ENCODE measurements at regions not wholly inside any gene's neighbourhood (a gene's known extent, or its start where the extent isn't known, plus 50 kb on each side); places are given as distances from the start of the nearest gene placed in this dataset.

GRCh38 chr11:69215216-69215615, 59.5 kb downstream of the SMIM38 start:
- TF ChIP-seq TOX (CRISPR knock-in tag; IDR thresholded peaks at IDR 0.05; ENCODE audit: borderline replicate concordance) (no peak), CSDC2 (CRISPR knock-in tag; IDR thresholded peaks at IDR 0.05) (no peak), GLIS3 (CRISPR knock-in tag; IDR thresholded peaks at IDR 0.05) (no peak), ESRRG (CRISPR knock-in tag; IDR thresholded peaks at IDR 0.05) (no peak), ZNF70 (CRISPR knock-in tag; IDR thresholded peaks at IDR 0.05) (no peak), ZNF565 (CRISPR knock-in tag; conservative IDR thresholded peaks at IDR 0.05; ENCODE audit: low read depth) (no peak), SNAI2 (CRISPR knock-in tag; IDR thresholded peaks at IDR 0.05) (no peak), OSR1 (CRISPR knock-in tag; IDR thresholded peaks at IDR 0.05) (no peak), ARNTL (CRISPR knock-in tag; IDR thresholded peaks at IDR 0.05; ENCODE audit: borderline replicate concordance, low read depth) (no peak), ZNF8 (CRISPR knock-in tag; IDR thresholded peaks at IDR 0.05) (no peak), TCF4 (CRISPR knock-in tag; IDR thresholded peaks at IDR 0.05; ENCODE audit: borderline replicate concordance) (no peak), RARB (CRISPR knock-in tag; IDR thresholded peaks at IDR 0.05) (no peak), ISL1 (CRISPR knock-in tag; IDR thresholded peaks at IDR 0.05) (no peak), BACH2 (CRISPR knock-in tag; IDR thresholded peaks at IDR 0.05; ENCODE audit: borderline replicate concordance) (no peak), ZFP3 (CRISPR knock-in tag; IDR thresholded peaks at IDR 0.05) (no peak), PPARA (CRISPR knock-in tag; IDR thresholded peaks at IDR 0.05; ENCODE audit: borderline replicate concordance) (no peak)
- TF ChIP-seq, protein P1, sequence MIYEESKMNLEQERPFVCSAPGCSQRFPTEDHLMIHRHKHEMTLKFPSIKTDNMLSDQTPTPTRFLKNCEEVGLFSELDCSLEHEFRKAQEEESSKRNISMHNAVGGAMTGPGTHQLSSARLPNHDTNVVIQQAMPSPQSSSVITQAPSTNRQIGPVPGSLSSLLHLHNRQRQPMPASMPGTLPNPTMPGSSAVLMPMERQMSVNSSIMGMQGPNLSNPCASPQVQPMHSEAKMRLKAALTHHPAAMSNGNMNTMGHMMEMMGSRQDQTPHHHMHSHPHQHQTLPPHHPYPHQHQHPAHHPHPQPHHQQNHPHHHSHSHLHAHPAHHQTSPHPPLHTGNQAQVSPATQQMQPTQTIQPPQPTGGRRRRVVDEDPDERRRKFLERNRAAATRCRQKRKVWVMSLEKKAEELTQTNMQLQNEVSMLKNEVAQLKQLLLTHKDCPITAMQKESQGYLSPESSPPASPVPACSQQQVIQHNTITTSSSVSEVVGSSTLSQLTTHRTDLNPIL (CRISPR knock-in tag; IDR thresholded peaks at IDR 0.05; ENCODE audit: low read depth): no peak
- ATAC-seq: no peak

GRCh38 chr11:69215784-69216415, 60.2 kb downstream of the SMIM38 start:
- TF ChIP-seq ZFP30 (CRISPR knock-in tag; IDR thresholded peaks at IDR 0.05) (no peak), OSR1 (CRISPR knock-in tag; IDR thresholded peaks at IDR 0.05) (no peak), BACH2 (CRISPR knock-in tag; IDR thresholded peaks at IDR 0.05; ENCODE audit: borderline replicate concordance) (no peak), CSDC2 (CRISPR knock-in tag; IDR thresholded peaks at IDR 0.05) (no peak), TCF4 (CRISPR knock-in tag; IDR thresholded peaks at IDR 0.05; ENCODE audit: borderline replicate concordance) (no peak), SNAI2 (CRISPR knock-in tag; IDR thresholded peaks at IDR 0.05) (no peak), ZNF8 (CRISPR knock-in tag; IDR thresholded peaks at IDR 0.05) (no peak), ZC3H10 (CRISPR knock-in tag; IDR thresholded peaks at IDR 0.05) (no peak), PPARA (CRISPR knock-in tag; IDR thresholded peaks at IDR 0.05; ENCODE audit: borderline replicate concordance) (no peak), PATZ1 (CRISPR knock-in tag; IDR thresholded peaks at IDR 0.05; ENCODE audit: borderline replicate concordance) (no peak)
- TF ChIP-seq, protein P2, sequence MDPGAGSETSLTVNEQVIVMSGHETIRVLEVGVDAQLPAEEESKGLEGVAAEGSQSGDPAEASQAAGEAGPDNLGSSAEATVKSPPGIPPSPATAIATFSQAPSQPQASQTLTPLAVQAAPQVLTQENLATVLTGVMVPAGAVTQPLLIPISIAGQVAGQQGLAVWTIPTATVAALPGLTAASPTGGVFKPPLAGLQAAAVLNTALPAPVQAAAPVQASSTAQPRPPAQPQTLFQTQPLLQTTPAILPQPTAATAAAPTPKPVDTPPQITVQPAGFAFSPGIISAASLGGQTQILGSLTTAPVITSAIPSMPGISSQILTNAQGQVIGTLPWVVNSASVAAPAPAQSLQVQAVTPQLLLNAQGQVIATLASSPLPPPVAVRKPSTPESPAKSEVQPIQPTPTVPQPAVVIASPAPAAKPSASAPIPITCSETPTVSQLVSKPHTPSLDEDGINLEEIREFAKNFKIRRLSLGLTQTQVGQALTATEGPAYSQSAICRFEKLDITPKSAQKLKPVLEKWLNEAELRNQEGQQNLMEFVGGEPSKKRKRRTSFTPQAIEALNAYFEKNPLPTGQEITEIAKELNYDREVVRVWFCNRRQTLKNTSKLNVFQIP (CRISPR knock-in tag; IDR thresholded peaks at IDR 0.05; ENCODE audit: borderline replicate concordance, low read depth): no peak
- ATAC-seq: no peak

GRCh38 chr11:69216647-69217051, 60.9 kb downstream of the SMIM38 start:
- ATAC-seq: no peak
- TF ChIP-seq ZNF70 (CRISPR knock-in tag; IDR thresholded peaks at IDR 0.05) (no peak), RARB (CRISPR knock-in tag; IDR thresholded peaks at IDR 0.05) (no peak), ZFP3 (CRISPR knock-in tag; IDR thresholded peaks at IDR 0.05) (no peak), ZNF565 (CRISPR knock-in tag; conservative IDR thresholded peaks at IDR 0.05; ENCODE audit: low read depth) (no peak), CSRNP3 (CRISPR knock-in tag; IDR thresholded peaks at IDR 0.05) (no peak), ISL1 (CRISPR knock-in tag; IDR thresholded peaks at IDR 0.05) (no peak), CSDC2 (CRISPR knock-in tag; IDR thresholded peaks at IDR 0.05) (no peak), ESRRG (CRISPR knock-in tag; IDR thresholded peaks at IDR 0.05) (no peak), GLIS3 (CRISPR knock-in tag; IDR thresholded peaks at IDR 0.05) (no peak), PATZ1 (CRISPR knock-in tag; IDR thresholded peaks at IDR 0.05; ENCODE audit: borderline replicate concordance) (no peak), ZNF8 (CRISPR knock-in tag; IDR thresholded peaks at IDR 0.05) (no peak), TSHZ2 (CRISPR knock-in tag; IDR thresholded peaks at IDR 0.05) (no peak), OSR1 (CRISPR knock-in tag; IDR thresholded peaks at IDR 0.05) (no peak)
- TF ChIP-seq, protein P2 (CRISPR knock-in tag; IDR thresholded peaks at IDR 0.05; ENCODE audit: borderline replicate concordance, low read depth): no peak
